Endodermal cell (in vitro differentiated cells): ENCODE measurements at regions not wholly inside any gene's neighbourhood (a gene's known extent, or its start where the extent isn't known, plus 50 kb on each side); places are given as distances from the start of the nearest gene placed in this dataset.

Experiments
- DNase-seq: peaks from one replicate; pipeline ENCODE4 v3.0.0-alpha.2; 2017
- H3K27ac ChIP-seq: 2 replicates; pipeline ENCODE4 v1.5.1; 2013; ENCODE audit warnings: mild to moderate bottlenecking, low read depth, low read length, moderate library complexity
- H3K27me3 ChIP-seq: 2 replicates; pipeline ENCODE4 v1.6.1; 2013; ENCODE audit warnings: mild to moderate bottlenecking, low read length, moderate library complexity; ENCODE audit not compliant: insufficient read depth, control insufficient read depth, poor library complexity, severe bottlenecking
- H3K36me3 ChIP-seq: 2 replicates; pipeline ENCODE4 v1.7.0; 2013; ENCODE audit warnings: mild to moderate bottlenecking, low read length, moderate library complexity; ENCODE audit not compliant: control insufficient read depth, insufficient read depth
- H3K4me1 ChIP-seq: one replicate; pipeline ENCODE4 v1.7.0; 2013; ENCODE audit warnings: low read length; ENCODE audit not compliant: control insufficient read depth, insufficient read depth
- H3K4me3 ChIP-seq: 2 replicates; pipeline ENCODE4 v1.5.1; 2013; ENCODE audit warnings: mild to moderate bottlenecking, low read length, moderate library complexity
- H3K9ac ChIP-seq: 2 replicates; pipeline ENCODE4 v1.6.1; 2013; ENCODE audit warnings: mild to moderate bottlenecking, low read length, moderate library complexity; ENCODE audit not compliant: poor library complexity, severe bottlenecking; ENCODE audit errors: extremely low read depth
- H3K9me3 ChIP-seq: 2 replicates; pipeline ENCODE4 v1.6.1; 2013; ENCODE audit warnings: mild to moderate bottlenecking, low read length, moderate library complexity; ENCODE audit not compliant: control insufficient read depth
- H3K27ac Mint-ChIP-seq: 2 replicates; pipeline ENCODE4 v1.8.0; 2020; ENCODE audit warnings: mixed read lengths
- H3K27me3 Mint-ChIP-seq: 2 replicates; pipeline ENCODE4 v1.8.0; 2021; ENCODE audit warnings: mild to moderate bottlenecking, mixed read lengths; ENCODE audit not compliant: insufficient read depth
- H3K36me3 Mint-ChIP-seq: 2 replicates; pipeline ENCODE4 v1.8.0; 2020; ENCODE audit warnings: low read depth, mixed read lengths
- H3K4me1 Mint-ChIP-seq: 2 replicates; pipeline ENCODE4 v1.8.0; 2020; ENCODE audit warnings: mixed read lengths
- H3K4me3 Mint-ChIP-seq: 2 replicates; pipeline ENCODE4 v1.8.0; 2020; ENCODE audit warnings: mild to moderate bottlenecking, moderate library complexity, mixed read lengths
- H3K9me3 Mint-ChIP-seq: 2 replicates; pipeline ENCODE4 v1.8.0; 2020; ENCODE audit warnings: mild to moderate bottlenecking, mixed read lengths
- CTCF ChIP-seq: fragments of 200-600 bp; sonication (generic); conservative IDR thresholded peaks from 2 replicates; pipeline ENCODE4 v1.5.0; 2021; ENCODE audit warnings: antibody characterized with exemption, mild to moderate bottlenecking
- WGBS, 2 experiments: methylation state at CpG; one replicate each; pipeline versions ENCODE4 v1.1.5 to v1.1.7; 2013; ENCODE audit warnings: missing lambda C conversion rate in 2 of 2, mixed read lengths in 1 of 2; ENCODE audit not compliant: insufficient coverage in 1 of 2, insufficient read length in 1 of 2; 5-methylcytosine and 5-hydroxymethylcytosine counted together

- no peak overlapping the region for H3K4me3 Mint-ChIP-seq
- H3K4me3 ChIP-seq: no peak overlapping the region
- 82 to 93% methylated on average over 5 of the region's 5 CpGs for WGBS, 2 experiments
- H3K36me3 Mint-ChIP-seq: no peaks in the 10 kb centered on the region
- no peaks in the 10 kb centered on the region for H3K27me3 ChIP-seq
- H3K36me3 ChIP-seq: no peaks in the 10 kb centered on the region
- peaks cover 9% of the 10 kb centered on the region for H3K9me3 ChIP-seq
- no peak overlapping the region for H3K27ac ChIP-seq
- peaks cover 25% of the 10 kb centered on the region for H3K4me1 ChIP-seq
- H3K27me3 Mint-ChIP-seq: no peaks in the 10 kb centered on the region
- TF ChIP-seq CTCF: no peak
- no peak overlapping the region for H3K9ac ChIP-seq
- H3K9me3 Mint-ChIP-seq: no peaks in the 10 kb centered on the region
- DNase-seq: peak; percentile 42
- peak overlapping the region; percentile 44 for H3K27ac Mint-ChIP-seq
- peaks cover 45% of the 10 kb centered on the region for H3K4me1 Mint-ChIP-seq
Measured at GRCh38 chr21:38918607-38919346, 113.0 kb downstream of the ETS2 start.

GRCh38 chr21:38917043-38917774 lies 111.5 kb downstream of the ETS2 start:
- Histone ChIP-seq H3K27me3 (no peaks in the 10 kb centered on the region), H3K9me3 (peaks cover 2% of the 10 kb centered on the region), H3K4me1 (peaks cover 25% of the 10 kb centered on the region), H3K27ac (no peak overlapping the region), H3K36me3 (no peaks in the 10 kb centered on the region), H3K4me3 (no peak overlapping the region), H3K9ac (no peak overlapping the region)
- H3K4me3 Mint-ChIP-seq: no peak overlapping the region
- H3K27ac Mint-ChIP-seq: peak overlapping the region; percentile 33
- no peak for TF ChIP-seq CTCF
- H3K36me3 Mint-ChIP-seq: no peaks in the 10 kb centered on the region
- DNase-seq: peak; percentile 29
- H3K4me1 Mint-ChIP-seq: peaks cover 49% of the 10 kb centered on the region
- no peaks in the 10 kb centered on the region for H3K9me3 Mint-ChIP-seq
- H3K27me3 Mint-ChIP-seq: peaks cover 7% of the 10 kb centered on the region
- 69 to 78% methylated on average over 5 to 12 of the region's 12 CpGs for WGBS, 2 experiments

GRCh38 chr21:38916214-38916964 lies 110.7 kb downstream of the ETS2 start:
- Histone ChIP-seq H3K4me1 (peaks cover 25% of the 10 kb centered on the region), H3K27me3 (no peaks in the 10 kb centered on the region), H3K9me3 (no peaks in the 10 kb centered on the region), H3K36me3 (no peaks in the 10 kb centered on the region), H3K27ac (no peak overlapping the region), H3K4me3 (no peak overlapping the region), H3K9ac (no peak overlapping the region)
- Mint-ChIP-seq H3K27ac (peak overlapping the region; percentile 46), H3K36me3 (no peaks in the 10 kb centered on the region), H3K4me3 (no peak overlapping the region), H3K27me3 (peaks cover 14% of the 10 kb centered on the region), H3K4me1 (peaks cover 49% of the 10 kb centered on the region), H3K9me3 (no peaks in the 10 kb centered on the region)
- WGBS, 2 experiments: 67% methylated on average over 1 of the region's 1 CpG; no CpG with 5 or more reads in 1 of the 2 experiments
- no peak for TF ChIP-seq CTCF
- peak; percentile 29 for DNase-seq
